H1 (cell line): ENCODE measurements at regions not wholly inside any gene's neighbourhood (a gene's known extent, or its start where the extent isn't known, plus 50 kb on each side); places are given as distances from the start of the nearest gene placed in this dataset.

Experiments
- CEBPB ChIP-seq: IDR thresholded peaks from 2 replicates; pipeline ENCODE4 v1.6.1; 2012; ENCODE audit warnings: low read depth, low read length
- EP300 ChIP-seq, 2 experiments: IDR thresholded peaks; 1 replicate in 1 of 2; 2 replicates in 1 of 2; pipeline ENCODE4 v1.6.1; 2011 to 2012; ENCODE audit warnings: low read depth in 2 of 2, low read length in 2 of 2, mild to moderate bottlenecking in 2 of 2, borderline replicate concordance in 1 of 2, inconsistent platforms in 1 of 2, moderate library complexity in 1 of 2
- KDM1A ChIP-seq: fragments of 200-600, 300-600 bp; sonication (generic); IDR thresholded peaks from 2 replicates; pipeline ENCODE4 v1.7.1; 2016; ENCODE audit warnings: mild to moderate bottlenecking, low read length, borderline replicate concordance
- PHF8 ChIP-seq: fragments of 200-600 bp; sonication (generic); conservative IDR thresholded peaks from 2 replicates; pipeline ENCODE4 v1.7.1; 2012; ENCODE audit warnings: low read depth, mild to moderate bottlenecking, inconsistent platforms, low read length, moderate library complexity

DNA sequence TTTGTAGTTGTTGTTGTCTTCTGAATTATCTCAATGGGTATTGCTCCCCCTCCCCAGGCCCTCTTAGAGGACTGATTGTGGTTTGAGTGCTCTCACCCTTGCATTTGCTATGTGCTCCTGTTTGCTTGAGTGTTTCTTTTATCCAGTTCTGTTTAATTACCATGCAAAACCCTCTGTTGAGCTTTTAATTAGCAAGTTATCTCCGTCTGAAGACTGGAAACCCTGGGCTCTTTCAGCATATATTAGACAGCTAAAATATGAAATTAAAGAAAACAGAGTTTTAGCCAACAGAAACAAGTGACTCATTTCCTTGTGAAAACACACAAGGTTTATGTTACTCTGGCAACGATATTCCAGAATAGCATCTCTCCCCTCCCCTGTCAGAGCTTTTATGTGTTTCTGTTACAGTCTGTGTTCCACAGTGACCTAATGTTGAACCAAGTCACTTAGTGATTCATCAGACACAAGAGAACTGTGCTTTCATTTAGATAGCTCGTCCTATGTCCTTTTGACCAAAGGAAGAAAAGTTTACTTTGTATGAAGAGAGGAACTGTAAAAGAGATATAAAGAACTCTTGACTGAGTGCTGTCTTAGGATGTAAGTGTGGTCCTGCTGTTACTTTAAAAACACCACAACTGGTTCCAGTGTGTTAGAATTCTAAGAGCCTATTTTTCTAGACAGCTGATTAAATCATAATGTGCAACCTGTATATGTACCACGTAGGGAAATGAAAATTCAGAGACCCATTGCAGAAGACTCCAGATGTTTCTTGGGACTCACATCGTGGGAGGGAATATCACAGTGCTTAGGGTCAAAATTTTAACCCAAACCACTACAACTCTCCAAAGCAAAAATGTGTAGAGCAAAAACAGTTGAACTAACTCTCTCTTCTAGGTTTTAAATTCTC, 172.8 kb upstream of the RBMS1 start (continued):
- TF ChIP-seq PHF8 (no peak), KDM1A (no peak), EP300 (IDR thresholded peaks at IDR 0.05; ENCODE audit: borderline replicate concordance in 1 of 2, low read depth in 2 of 2, low read length in 2 of 2) (no peak), CEBPB (no peak)
